Stimulated activated memory B cell treated with anti-CD40 and anti-IgM and Interleukin-4, amounts not matched to agents 10 μg/mL and 1 μg/mL and 100 μg/mL, for 72 hours (primary cell): ENCODE measurements at regions not wholly inside any gene's neighbourhood (a gene's known extent, or its start where the extent isn't known, plus 50 kb on each side); places are given as distances from the start of the nearest gene placed in this dataset.
"Not testable (repeated sequence)": the region's sequence is repeated elsewhere in the genome, so short reads cannot be mapped to it uniquely, and the experiment has no call there.

ENCODE experiments used
- ATAC-seq: fragments of 150-1000 bp; cut with Tn5 transposase; 2 replicates; pipeline ENCODE4 v1.10.0; 2021
- H3K27ac Mint-ChIP-seq: one replicate; pipeline ENCODE4 v1.8.0; 2022; ENCODE audit warnings: mild to moderate bottlenecking, mixed read lengths
- H3K27me3 Mint-ChIP-seq: one replicate; pipeline ENCODE4 v1.8.0; 2022; ENCODE audit warnings: mixed read lengths
- H3K36me3 Mint-ChIP-seq: one replicate; pipeline ENCODE4 v1.8.0; 2022; ENCODE audit warnings: mixed read lengths
- H3K4me1 Mint-ChIP-seq: one replicate; pipeline ENCODE4 v1.8.0; 2022; ENCODE audit warnings: mixed read lengths
- H3K4me3 Mint-ChIP-seq: one replicate; pipeline ENCODE4 v1.8.0; 2022; ENCODE audit warnings: mild to moderate bottlenecking, moderate library complexity, mixed read lengths
- H3K9me3 Mint-ChIP-seq: one replicate; pipeline ENCODE4 v1.8.0; 2022; ENCODE audit warnings: mixed read lengths

DNA sequence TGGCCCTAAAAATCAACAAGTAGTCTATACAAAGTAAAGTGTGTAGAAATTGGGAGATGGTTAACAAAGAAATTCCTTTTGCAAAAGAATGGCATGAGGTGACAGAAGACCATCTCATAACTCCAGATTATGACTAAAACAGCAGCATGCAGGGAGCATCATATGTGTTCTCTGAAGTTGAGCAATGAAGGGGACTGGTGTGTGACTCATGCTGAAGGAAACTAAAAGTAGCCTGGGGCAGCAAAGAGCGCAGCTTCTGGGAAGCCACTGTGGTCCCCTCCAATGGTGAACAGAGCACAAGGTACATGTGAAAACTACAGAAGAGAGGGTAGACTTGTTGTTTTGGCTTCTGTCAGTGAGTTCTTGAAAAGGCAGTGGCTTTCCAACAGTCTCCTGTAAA is 133.4 kb downstream of the MACC1 start:
- Mint-ChIP-seq H3K27ac (no peak overlapping the region), H3K27me3 (no peaks in the 10 kb centered on the region), H3K36me3 (no peaks in the 10 kb centered on the region), H3K4me3 (no peak overlapping the region), H3K9me3 (peaks cover 2% of the 10 kb centered on the region), H3K4me1 (no peaks in the 10 kb centered on the region)
- no peak for ATAC-seq

DNA sequence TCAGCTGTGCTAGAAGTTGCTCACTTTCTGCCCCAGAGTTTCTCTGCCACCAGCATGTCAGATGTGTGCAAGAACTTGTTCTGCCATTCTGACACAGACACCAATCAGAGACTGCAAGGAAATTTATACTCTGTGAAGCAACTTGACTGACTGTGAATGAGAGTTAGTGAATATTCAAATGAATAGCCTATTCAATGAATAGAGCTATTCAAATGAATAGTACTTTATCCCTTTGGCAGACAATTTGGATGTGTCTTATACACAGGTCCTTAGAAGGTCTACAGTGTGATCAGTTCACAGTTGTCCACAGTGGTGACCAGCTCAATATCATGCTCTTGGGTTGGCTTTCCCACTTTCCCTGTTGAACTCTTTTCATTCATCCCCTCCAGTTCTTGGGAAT is 138.1 kb downstream of the MACC1 start:
- Mint-ChIP-seq H3K4me1 (no peaks in the 10 kb centered on the region), H3K36me3 (no peaks in the 10 kb centered on the region), H3K27me3 (no peaks in the 10 kb centered on the region), H3K9me3 (no peaks in the 10 kb centered on the region), H3K27ac (no peak overlapping the region), H3K4me3 (no peak overlapping the region)
- no peak for ATAC-seq

DNA sequence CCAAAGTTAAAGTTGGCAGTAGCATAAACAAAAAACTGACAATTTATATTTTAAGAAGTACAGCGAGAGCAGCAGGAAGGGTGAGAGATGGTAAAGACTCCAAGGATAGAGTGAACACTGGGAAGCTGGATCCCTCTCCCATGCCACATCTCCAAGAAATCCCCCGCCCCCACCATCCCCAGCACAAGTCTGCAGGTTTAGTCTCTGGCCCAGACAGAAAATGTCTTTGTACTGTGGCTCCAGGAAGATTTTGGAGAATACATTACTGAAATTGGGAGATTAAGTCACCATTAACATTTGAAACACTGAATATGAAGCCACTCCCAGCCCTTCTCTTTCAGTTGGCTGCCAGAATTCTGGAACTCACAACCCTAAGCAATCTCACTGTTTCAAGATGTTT is 140.3 kb downstream of the MACC1 start:
- no peak for ATAC-seq
- H3K36me3 Mint-ChIP-seq = no peaks in the 10 kb centered on the region
- no peaks in the 10 kb centered on the region for H3K4me1 Mint-ChIP-seq
- H3K27ac Mint-ChIP-seq = no peak overlapping the region
- H3K27me3 Mint-ChIP-seq = no peaks in the 10 kb centered on the region
- no peak overlapping the region for H3K4me3 Mint-ChIP-seq
- no peaks in the 10 kb centered on the region for H3K9me3 Mint-ChIP-seq

DNA sequence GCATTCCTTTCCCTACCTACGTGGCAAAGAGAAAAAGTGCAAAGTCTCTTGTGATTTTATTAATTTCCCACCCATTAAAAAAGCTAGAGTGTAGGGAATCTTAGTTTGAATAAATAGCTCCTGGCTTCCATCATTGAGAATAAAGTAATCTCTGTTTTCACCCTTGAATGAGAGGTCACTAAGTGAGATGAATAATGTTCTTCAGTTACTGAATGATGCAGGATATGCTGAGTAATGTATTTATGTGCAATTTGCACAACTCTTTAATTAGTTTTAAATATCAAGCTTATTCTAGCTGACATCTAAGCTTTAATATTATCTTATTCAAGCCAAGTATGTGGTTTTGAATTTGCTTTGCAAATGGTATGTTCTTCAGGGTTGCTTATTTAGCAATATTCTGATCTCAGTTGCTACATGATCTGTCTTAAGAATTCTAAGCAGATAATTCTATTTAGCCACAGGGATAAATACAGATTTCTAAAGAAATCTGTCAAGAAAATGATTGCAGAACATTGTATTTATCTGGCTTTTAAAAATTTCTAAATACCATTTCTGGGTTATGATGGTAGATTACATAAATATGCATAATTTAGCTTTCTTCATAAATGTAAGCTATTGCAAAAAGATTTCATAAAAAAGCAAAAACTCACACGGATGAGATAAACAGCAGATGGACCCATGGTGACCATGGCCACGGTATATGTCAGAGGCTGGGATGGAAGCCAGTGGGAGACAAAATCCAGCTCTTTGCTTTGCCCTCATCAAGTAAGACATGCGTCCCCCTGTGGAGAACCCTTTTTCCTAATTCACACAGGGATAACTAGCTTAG is 141.0 kb downstream of the MACC1 start:
- Mint-ChIP-seq H3K9me3 (no peaks in the 10 kb centered on the region), H3K4me1 (no peaks in the 10 kb centered on the region), H3K36me3 (no peaks in the 10 kb centered on the region), H3K4me3 (no peak overlapping the region), H3K27me3 (no peaks in the 10 kb centered on the region), H3K27ac (no peak overlapping the region)
- ATAC-seq = no peak

DNA sequence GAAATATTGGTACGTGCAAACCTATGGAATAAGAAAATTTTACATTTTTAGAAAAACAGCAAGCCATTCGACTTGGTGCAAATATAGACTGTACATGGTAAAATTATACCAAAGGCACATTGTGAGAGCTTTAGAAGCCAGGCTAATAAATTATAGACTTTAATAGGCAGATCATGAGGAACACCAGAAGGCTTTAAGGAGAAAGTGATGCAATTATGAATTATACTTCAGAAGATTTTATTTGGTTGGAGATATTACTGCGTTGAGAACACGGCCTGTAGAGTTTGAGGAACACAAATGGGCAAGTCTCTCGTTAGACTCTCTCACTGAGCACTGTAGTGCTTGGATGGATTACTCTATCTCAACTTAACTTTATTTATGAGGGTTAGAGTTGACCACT is 141.7 kb downstream of the MACC1 start:
- no peaks in the 10 kb centered on the region for H3K4me1 Mint-ChIP-seq
- H3K27me3 Mint-ChIP-seq = no peaks in the 10 kb centered on the region
- no peaks in the 10 kb centered on the region for H3K36me3 Mint-ChIP-seq
- no peak for ATAC-seq
- H3K4me3 Mint-ChIP-seq = no peak overlapping the region
- H3K27ac Mint-ChIP-seq = no peak overlapping the region
- H3K9me3 Mint-ChIP-seq = no peaks in the 10 kb centered on the region

DNA sequence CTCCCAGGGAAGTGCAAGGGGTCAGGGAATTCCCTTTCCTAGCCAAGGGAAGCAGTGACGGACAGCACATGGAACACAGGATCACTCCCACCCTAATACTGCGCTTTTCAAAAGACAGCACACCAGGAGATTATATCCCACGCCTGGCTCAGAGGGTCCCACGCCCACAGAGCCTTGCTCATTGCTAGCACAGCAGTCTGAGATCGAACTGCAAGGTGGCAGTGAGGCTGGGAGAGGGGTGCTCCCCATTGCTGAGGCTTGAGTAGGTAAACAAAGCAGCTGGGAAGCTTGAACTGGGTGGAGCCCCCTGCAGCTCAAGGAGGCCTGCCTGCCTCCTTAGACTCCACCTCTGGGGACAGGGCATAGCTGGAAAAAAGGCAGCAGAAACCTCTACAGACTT is 149.2 kb downstream of the MACC1 start:
- not testable (repeated sequence) for H3K27ac Mint-ChIP-seq, ATAC-seq, H3K9me3 Mint-ChIP-seq, H3K36me3 Mint-ChIP-seq, H3K4me1 Mint-ChIP-seq, H3K27me3 Mint-ChIP-seq, H3K4me3 Mint-ChIP-seq

DNA sequence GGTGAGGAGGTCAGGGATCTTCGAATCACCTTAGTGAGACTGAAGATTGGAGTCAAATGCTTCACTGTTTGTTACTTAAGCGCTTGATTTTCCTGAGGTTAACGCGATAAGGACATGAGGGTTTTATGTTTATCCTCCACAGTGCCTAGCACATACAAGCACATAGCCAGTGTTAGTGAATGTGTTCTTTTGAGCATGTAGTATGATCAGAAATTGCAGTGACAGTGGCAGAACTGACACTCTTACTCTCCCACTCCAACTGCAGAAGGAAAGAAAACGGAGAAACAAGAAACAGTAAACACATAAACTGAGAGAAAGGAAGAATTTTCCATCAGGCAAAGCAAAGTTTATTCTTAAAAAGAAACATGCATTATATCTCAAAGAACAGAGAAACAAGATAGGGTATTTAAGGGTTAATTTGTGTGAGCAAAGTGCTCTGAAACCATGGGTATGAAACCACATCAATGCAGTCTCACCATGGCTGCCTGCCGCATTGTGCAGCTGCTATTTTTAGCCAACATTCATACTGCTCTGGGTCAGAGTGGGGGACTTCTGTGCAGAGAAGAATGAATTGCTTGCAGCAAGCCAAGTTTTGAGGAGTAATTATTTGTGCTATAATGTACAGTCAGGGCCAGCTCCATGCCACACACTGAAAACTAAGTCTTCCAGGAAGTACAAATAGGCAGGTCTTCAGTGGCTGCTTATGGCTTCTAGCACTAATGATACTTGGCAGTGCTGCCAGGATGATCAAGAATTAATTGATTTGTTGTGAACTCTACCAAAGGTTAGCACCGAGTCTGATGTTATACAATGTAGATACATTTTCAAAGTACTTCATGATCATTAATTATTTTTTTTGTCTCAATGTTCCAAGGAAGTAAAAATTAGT is 152.0 kb downstream of the MACC1 start:
- Mint-ChIP-seq H3K27ac (no peak overlapping the region), H3K4me1 (peaks cover 9% of the 10 kb centered on the region), H3K36me3 (no peaks in the 10 kb centered on the region), H3K27me3 (no peaks in the 10 kb centered on the region), H3K9me3 (no peaks in the 10 kb centered on the region), H3K4me3 (peak overlapping the region; percentile 24)
- peak; percentile 55 for ATAC-seq

DNA sequence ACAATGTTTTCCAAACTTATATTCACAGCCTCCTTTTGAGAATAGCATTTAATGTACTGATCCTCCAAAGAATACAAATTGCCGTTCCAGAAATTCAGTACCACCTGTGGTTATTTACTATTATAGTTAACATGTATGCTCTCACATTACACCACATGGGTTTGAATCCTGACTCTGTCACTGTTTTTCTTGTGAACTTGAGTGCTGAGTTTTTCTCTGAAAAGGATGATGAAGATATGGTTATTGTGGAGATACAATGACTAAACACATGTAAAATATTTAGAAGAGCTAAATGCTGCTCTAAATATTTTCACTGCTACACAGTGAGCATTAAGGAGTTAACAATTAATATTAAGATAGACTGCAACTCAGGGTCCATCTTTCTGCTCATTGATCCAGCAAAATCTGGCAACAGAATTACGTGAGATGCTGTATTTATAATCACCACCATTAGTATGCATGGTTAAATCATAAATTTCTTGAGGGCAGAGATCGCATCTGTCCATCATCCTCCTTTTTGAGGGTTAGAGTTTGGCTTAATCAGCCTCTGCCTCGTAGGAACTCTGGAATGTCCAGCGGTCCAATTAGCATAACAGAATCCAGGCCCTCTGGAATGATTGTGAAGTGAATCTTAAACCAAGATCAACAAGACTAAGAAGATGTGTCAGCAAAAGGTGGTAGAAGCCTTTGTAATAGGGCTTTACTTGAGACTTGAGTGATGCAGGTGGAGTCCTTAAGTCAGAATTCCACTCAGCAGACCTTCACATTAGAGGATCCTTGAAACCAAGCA is 152.8 kb downstream of the MACC1 start:
- Mint-ChIP-seq H3K4me1 (peaks cover 9% of the 10 kb centered on the region), H3K36me3 (no peaks in the 10 kb centered on the region), H3K9me3 (no peaks in the 10 kb centered on the region), H3K27me3 (no peaks in the 10 kb centered on the region), H3K4me3 (no peak overlapping the region), H3K27ac (no peak overlapping the region)
- no peak for ATAC-seq

DNA sequence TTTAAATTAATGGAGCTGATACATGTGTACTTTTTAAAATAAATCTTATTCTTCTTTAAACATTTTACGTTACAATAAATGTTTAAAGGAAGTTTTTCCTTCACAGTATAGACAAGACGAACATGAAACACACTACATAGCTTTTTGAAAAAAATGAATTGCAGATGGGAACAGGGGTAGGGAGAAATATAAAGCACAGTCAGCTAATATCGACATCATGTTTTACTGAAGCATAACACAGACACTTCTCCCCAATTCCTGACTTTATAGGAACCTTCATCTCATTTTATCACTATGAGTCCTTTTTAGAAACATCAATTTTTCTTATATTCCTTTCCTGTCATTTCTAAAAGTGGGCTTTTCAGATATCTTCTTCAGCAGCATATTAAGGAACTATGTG is 153.5 kb downstream of the MACC1 start:
- Mint-ChIP-seq H3K9me3 (no peaks in the 10 kb centered on the region), H3K27ac (no peak overlapping the region), H3K27me3 (no peaks in the 10 kb centered on the region), H3K4me3 (no peak overlapping the region), H3K4me1 (peaks cover 9% of the 10 kb centered on the region), H3K36me3 (no peaks in the 10 kb centered on the region)
- no peak for ATAC-seq

DNA sequence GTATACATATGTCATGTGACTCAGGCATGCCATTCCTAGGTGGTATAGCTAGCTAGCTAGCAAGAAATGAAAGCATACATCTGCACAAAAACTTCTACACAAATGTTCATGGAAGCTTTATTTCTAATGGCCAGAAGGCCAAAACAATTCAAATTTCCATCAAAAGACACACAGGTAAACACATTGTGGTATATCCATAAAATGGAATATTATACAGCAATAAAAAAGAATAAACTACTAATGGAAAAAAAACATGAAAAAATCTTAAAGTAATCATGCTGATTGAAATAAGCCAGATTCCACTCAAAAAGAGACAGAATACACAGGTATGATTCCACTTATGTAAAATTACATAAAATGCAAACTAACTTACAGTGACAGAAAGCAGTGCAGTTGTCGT is 154.3 kb downstream of the MACC1 start:
- no peak for ATAC-seq
- Mint-ChIP-seq H3K36me3 (no peaks in the 10 kb centered on the region), H3K9me3 (no peaks in the 10 kb centered on the region), H3K27me3 (no peaks in the 10 kb centered on the region), H3K4me1 (peaks cover 9% of the 10 kb centered on the region), H3K27ac (no peak overlapping the region), H3K4me3 (no peak overlapping the region)

DNA sequence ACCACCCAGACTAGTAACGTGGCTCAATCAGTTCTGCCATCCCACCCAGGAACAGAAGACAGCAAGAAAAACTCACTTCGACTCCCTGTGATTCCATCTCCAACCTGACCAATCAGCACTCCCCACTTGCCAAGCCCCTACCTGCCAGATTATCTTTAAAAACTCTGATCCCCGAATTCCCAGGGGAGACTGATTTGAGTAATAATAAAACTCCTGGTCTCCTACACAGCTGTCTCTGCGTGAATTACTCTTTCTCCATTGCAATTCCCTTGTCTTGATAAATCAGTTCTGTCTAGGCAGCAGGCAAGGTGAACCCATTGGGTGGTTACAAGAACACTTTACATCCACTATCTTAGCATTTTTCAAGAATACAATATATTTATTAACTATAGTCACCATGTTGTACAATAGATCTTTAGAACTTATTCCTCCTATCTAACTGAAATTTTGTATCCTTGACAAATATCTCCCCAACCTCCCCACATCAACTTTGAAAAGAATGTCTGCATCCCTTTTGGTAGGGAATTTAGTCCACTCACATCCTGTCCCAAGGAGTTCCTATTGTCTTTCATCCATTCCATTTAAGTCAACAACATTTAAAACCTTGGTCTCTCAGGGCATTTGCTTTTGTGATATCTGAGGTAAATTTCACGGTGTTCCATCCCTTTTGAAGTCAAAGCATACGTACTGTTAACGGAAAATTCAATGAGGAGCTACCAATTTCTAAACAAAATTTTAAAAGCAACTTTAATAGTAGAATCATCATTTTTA is 163.7 kb downstream of the MACC1 start:
- H3K36me3 Mint-ChIP-seq = no peaks in the 10 kb centered on the region
- no peaks in the 10 kb centered on the region for H3K4me1 Mint-ChIP-seq
- no peaks in the 10 kb centered on the region for H3K27me3 Mint-ChIP-seq
- no peak for ATAC-seq
- peaks cover 2% of the 10 kb centered on the region for H3K9me3 Mint-ChIP-seq
- no peak overlapping the region for H3K4me3 Mint-ChIP-seq
- no peak overlapping the region for H3K27ac Mint-ChIP-seq

DNA sequence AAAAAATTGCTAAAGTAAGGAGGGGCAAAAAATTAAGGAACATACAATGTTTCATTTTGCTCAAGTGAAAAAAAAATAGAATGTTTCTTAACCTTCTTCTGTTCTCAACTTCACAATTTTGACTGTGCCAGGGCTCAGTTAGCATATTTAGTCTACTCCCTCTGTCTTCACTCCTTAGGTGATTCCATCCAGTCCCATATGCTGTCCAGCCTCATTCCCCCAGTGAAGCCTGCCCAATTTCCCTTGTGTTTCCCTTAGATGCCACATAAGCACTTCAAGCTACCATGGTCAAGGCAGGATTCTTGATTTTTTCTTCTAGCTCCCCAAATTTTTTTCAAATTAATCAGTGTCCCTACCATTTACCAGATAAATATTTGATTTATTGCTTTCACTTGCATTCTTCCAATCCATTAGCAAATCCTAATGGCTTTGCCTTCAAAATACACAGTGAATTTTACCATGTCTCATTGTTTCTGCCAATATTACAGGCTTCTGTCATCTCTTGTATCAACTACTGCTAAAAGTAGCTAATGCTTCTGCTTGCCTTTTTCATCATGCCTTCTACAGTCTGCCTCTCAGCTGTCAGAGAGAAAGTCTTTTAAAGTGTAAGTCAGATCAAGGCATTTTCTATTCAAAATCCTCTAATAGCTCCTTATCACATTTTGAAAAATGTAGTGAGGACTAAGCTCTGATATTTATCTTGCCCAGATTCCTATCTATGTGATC is 166.8 kb downstream of the MACC1 start:
- H3K27me3 Mint-ChIP-seq = no peaks in the 10 kb centered on the region
- H3K4me3 Mint-ChIP-seq = no peak overlapping the region
- no peak overlapping the region for H3K27ac Mint-ChIP-seq
- H3K4me1 Mint-ChIP-seq = no peaks in the 10 kb centered on the region
- ATAC-seq = no peak
- H3K36me3 Mint-ChIP-seq = no peaks in the 10 kb centered on the region
- no peaks in the 10 kb centered on the region for H3K9me3 Mint-ChIP-seq

DNA sequence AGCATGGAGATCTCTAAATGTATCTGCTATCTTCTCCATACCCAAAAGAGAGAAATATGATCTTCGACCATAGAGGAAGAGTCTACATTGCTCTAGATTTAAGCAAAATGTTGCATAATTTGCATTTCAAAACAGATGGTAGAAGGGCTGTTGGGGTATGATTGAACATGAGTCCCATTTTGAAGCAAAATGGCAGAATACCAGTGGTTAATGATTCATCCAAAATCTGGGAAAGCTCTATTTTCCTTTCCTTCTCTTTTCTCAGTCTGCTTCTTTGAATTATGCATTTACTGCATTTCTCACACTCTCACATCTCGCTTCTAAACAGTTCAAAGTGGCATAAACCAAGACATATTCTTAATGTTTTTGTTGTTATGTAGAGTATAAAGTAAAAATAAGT is 178.5 kb downstream of the MACC1 start:
- Mint-ChIP-seq H3K4me3 (no peak overlapping the region), H3K36me3 (no peaks in the 10 kb centered on the region), H3K27ac (no peak overlapping the region), H3K9me3 (no peaks in the 10 kb centered on the region), H3K27me3 (no peaks in the 10 kb centered on the region), H3K4me1 (peaks cover 4% of the 10 kb centered on the region)
- no peak for ATAC-seq

DNA sequence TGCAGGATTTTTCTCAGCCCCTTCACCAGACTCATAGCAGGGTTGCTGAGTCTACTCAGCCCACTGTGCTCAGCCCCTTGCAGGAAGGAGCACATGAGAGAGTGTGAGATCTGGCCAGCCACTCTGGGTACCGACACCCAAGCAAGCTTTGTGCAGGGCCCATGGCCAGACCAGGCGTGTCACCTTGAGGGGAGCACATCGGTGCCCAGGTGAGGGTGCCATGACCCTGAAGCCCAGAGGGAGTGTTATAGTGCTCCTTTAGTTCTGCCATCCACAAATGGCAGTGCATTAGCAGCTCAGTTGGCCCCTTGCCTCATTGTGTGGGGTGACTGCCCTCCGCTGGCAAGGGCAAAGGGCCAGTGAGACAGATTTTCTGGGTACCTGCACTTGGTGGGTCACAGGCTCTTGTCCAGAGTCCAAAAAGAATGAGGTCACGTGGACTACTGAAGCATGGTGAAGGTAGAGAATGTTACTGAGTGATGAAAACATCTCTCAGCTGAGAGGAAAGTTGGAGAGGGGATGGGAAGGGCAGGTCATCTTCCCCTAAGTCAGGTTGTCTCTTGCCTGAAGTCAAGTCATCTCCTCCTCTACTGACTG is 181.8 kb downstream of the MACC1 start:
- no peaks in the 10 kb centered on the region for H3K9me3 Mint-ChIP-seq
- no peak overlapping the region for H3K4me3 Mint-ChIP-seq
- peak; percentile 35 for ATAC-seq

More for the DNA sequence above, 181.8 kb downstream of the MACC1 start:
- no peaks in the 10 kb centered on the region for H3K27me3 Mint-ChIP-seq
- H3K4me1 Mint-ChIP-seq = peaks cover 34% of the 10 kb centered on the region
- H3K27ac Mint-ChIP-seq = no peak overlapping the region
- no peaks in the 10 kb centered on the region for H3K36me3 Mint-ChIP-seq
